Caco-2 (cell line): ENCODE measurements at regions not wholly inside any gene's neighbourhood (a gene's known extent, or its start where the extent isn't known, plus 50 kb on each side); places are given as distances from the start of the nearest gene placed in this dataset.
A peak's percentile ranks its signal among the peaks of the same experiment; 100 is the strongest.

Source experiments
- BruUV-seq: library from RNA; stranded (reverse); fragments of 400-500 nt; replicated peaks from 2 replicates; lab custom pipeline; 2021; lab: Mats Ljungman, UMichigan
- CTCF ChIA-PET: fragments of 300-600 bp; sonication (Branson Sonifier 250); formaldehyde crosslinking; loops from one replicate; lab custom pipeline; 2022; ENCODE audit warnings: antibody characterized with exemption; lab: Charles Lee
- POLR2A ChIA-PET: fragments of 300-600 bp; sonication (Branson Sonifier 250); formaldehyde crosslinking; loops from one replicate; lab custom pipeline; 2022; ENCODE audit warnings: antibody characterized with exemption; lab: Charles Lee
- DNase-seq, 2 experiments: peaks; one replicate each; pipeline versions ENCODE4 v3.0.0 to v3.0.0-alpha.2; 2020 to 2022
- H3K27me3 ChIP-seq: replicated peaks from 2 replicates; pipeline ENCODE4 v1.6.0; 2011; ENCODE audit warnings: low read length; ENCODE audit not compliant: control insufficient read depth, insufficient read depth
- H3K36me3 ChIP-seq: 2 replicates; pipeline ENCODE4 v1.5.1; 2011; ENCODE audit warnings: low read length; ENCODE audit not compliant: control insufficient read depth, insufficient read depth
- H3K4me1 ChIP-seq: fragments of 250-450 bp; sonication (Bioruptor Pico); 2 replicates; pipeline ENCODE4 v1.5.1; 2020; ENCODE audit warnings: mild to moderate bottlenecking
- H3K4me3 ChIP-seq: 2 replicates; pipeline ENCODE4 v1.5.1; 2011; ENCODE audit warnings: low read depth, mild to moderate bottlenecking, control low read depth, low read length
- H3K9me3 ChIP-seq: fragments of 250-450 bp; sonication (Bioruptor Pico); 2 replicates; pipeline ENCODE4 v1.5.1; 2020; ENCODE audit warnings: mild to moderate bottlenecking, moderate library complexity
- H3K27ac Mint-ChIP-seq: one replicate; pipeline ENCODE4 v1.8.0; 2022; ENCODE audit warnings: mixed read lengths; ENCODE audit not compliant: unreplicated experiment
- H3K27me3 Mint-ChIP-seq: one replicate; pipeline ENCODE4 v1.8.0; 2022; ENCODE audit warnings: mixed read lengths; ENCODE audit not compliant: insufficient read depth, unreplicated experiment
- H3K36me3 Mint-ChIP-seq: one replicate; pipeline ENCODE4 v1.8.0; 2022; ENCODE audit warnings: mild to moderate bottlenecking, mixed read lengths; ENCODE audit not compliant: insufficient read depth, unreplicated experiment
- H3K4me1 Mint-ChIP-seq: one replicate; pipeline ENCODE4 v1.8.0; 2022; ENCODE audit warnings: low read depth, mixed read lengths; ENCODE audit not compliant: unreplicated experiment
- H3K4me3 Mint-ChIP-seq: one replicate; pipeline ENCODE4 v1.8.0; 2022; ENCODE audit warnings: mild to moderate bottlenecking, moderate library complexity, mixed read lengths; ENCODE audit not compliant: unreplicated experiment
- H3K9me3 Mint-ChIP-seq: one replicate; pipeline ENCODE4 v1.8.0; 2022; ENCODE audit warnings: mixed read lengths; ENCODE audit not compliant: unreplicated experiment
- CTCF ChIP-seq, 2 experiments: fragments of 200-600 bp in 1 of 2; IDR thresholded peaks; 1 replicate in 1 of 2; 2 replicates in 1 of 2; pipeline versions ENCODE4 v1.5.1 to v1.8.0; 2011 to 2022; ENCODE audit warnings: antibody characterized with exemption in 1 of 2, control low read depth in 1 of 2, inconsistent platforms in 1 of 2, low read depth in 1 of 2, low read length in 1 of 2, mild to moderate bottlenecking in 1 of 2, moderate library complexity in 1 of 2; ENCODE audit not compliant: insufficient read depth in 1 of 2, severe bottlenecking in 1 of 2, unreplicated experiment in 1 of 2
- intact Hi-C: fragments of 100-400 bp; cut with micrococcal nuclease; formaldehyde crosslinking; loops from one replicate; pipeline ENCODE4 v1.10.0; 2022; ENCODE audit not compliant: unreplicated experiment

- Histone ChIP-seq H3K9me3 (no peaks in the 10 kb centered on the region), H3K4me3 (no peak overlapping the region), H3K36me3 (no peaks in the 10 kb centered on the region), H3K27me3 (no peaks in the 10 kb centered on the region), H3K4me1 (peaks cover 14% of the 10 kb centered on the region)
- POLR2A ChIA-PET: no interaction called here
- Mint-ChIP-seq H3K36me3 (peaks cover 5% of the 10 kb centered on the region), H3K4me1 (peaks cover 36% of the 10 kb centered on the region), H3K27ac (peak overlapping the region; percentile 1), H3K9me3 (peaks cover 20% of the 10 kb centered on the region), H3K4me3 (no peak overlapping the region), H3K27me3 (no peaks in the 10 kb centered on the region)
- no TSS peak for BruUV-seq
- no peak for DNase-seq
- intact Hi-C loops: no loop called here
- CTCF ChIA-PET: no interaction called here
- no peak for TF ChIP-seq CTCF (IDR thresholded peaks at IDR 0.05; ENCODE audit: insufficient read depth in 1 of 2, low read depth in 1 of 2, low read length in 1 of 2, severe bottlenecking in 1 of 2, unreplicated experiment in 1 of 2)
Measured at GRCh38 chr5:68419637-68420452, 204.3 kb downstream of the PIK3R1 start.

- Histone ChIP-seq H3K9me3 (no peaks in the 10 kb centered on the region), H3K36me3 (no peaks in the 10 kb centered on the region), H3K4me3 (no peak overlapping the region), H3K4me1 (peaks cover 20% of the 10 kb centered on the region), H3K27me3 (no peaks in the 10 kb centered on the region)
- intact Hi-C loops: no loop called here
- ChIA-PET CTCF (no interaction called here), POLR2A (no interaction called here)
- Mint-ChIP-seq H3K9me3 (peaks cover 20% of the 10 kb centered on the region), H3K27ac (no peak overlapping the region), H3K36me3 (peaks cover 5% of the 10 kb centered on the region), H3K27me3 (no peaks in the 10 kb centered on the region), H3K4me1 (peaks cover 43% of the 10 kb centered on the region), H3K4me3 (no peak overlapping the region)
- no peak for TF ChIP-seq CTCF (IDR thresholded peaks at IDR 0.05; ENCODE audit: insufficient read depth in 1 of 2, low read depth in 1 of 2, low read length in 1 of 2, severe bottlenecking in 1 of 2, unreplicated experiment in 1 of 2)
- DNase-seq: no peak
- no TSS peak for BruUV-seq
Measured at GRCh38 chr5:68420476-68421344, 205.2 kb downstream of the PIK3R1 start.

- no peak overlapping the region for H3K27ac Mint-ChIP-seq
- intact Hi-C loops: no loop called here
- Histone ChIP-seq H3K4me1 (peaks cover 20% of the 10 kb centered on the region), H3K9me3 (no peaks in the 10 kb centered on the region), H3K36me3 (no peaks in the 10 kb centered on the region), H3K27me3 (no peaks in the 10 kb centered on the region), H3K4me3 (no peak overlapping the region)
- peaks cover 5% of the 10 kb centered on the region for H3K36me3 Mint-ChIP-seq
- H3K27me3 Mint-ChIP-seq: no peaks in the 10 kb centered on the region
- BruUV-seq: no TSS peak
- no peak overlapping the region for H3K4me3 Mint-ChIP-seq
- peaks cover 43% of the 10 kb centered on the region for H3K4me1 Mint-ChIP-seq
- DNase-seq: no peak
- ChIA-PET CTCF (no interaction called here), POLR2A (no interaction called here)
- peaks cover 20% of the 10 kb centered on the region for H3K9me3 Mint-ChIP-seq
- no peak for TF ChIP-seq CTCF (IDR thresholded peaks at IDR 0.05; ENCODE audit: insufficient read depth in 1 of 2, low read depth in 1 of 2, low read length in 1 of 2, severe bottlenecking in 1 of 2, unreplicated experiment in 1 of 2)
Measured at GRCh38 chr5:68421485-68422220, 206.1 kb downstream of the PIK3R1 start.
